ENCODE measurements at regions not wholly inside any gene's neighbourhood (a gene's known extent, or its start where the extent isn't known, plus 50 kb on each side); places are given as distances from the start of the nearest gene placed in this dataset.

DNA sequence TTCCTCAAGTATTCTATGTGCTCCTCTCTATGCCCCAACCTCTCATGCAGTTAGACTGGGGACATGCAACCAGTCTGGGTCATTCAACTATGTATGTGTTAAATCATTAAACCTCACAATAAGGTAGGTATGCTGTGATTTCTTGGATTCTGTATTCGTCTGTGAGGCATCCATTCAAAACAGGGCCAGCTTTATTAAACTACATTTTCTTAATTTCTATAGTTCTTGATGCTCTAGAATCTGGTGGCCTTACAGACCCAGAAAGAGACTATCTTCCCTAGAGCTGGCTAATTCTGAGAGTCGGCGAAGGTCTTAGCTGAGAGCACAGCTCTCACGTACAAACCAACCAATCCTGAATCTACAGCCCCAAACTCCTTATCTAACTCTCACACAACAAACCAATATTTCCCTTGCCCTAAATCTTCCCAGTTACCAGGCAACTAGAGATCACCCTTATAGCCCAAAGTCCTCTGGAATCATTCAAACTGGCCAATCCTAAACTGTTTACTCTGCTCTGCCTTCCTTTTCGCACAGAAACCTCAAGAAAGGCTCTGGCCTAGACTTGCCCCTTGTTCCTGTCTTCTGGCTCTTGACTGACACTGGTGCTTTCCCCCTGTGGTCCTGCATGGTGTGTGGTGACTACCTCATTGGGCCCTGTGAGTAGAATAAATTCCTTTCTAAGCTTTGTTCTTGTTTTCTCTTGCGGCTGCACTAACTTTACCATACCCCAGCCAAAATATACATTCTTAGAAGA, 203.5 kb upstream of the TET2 start:
- TF ChIP-seq, protein P1, sequence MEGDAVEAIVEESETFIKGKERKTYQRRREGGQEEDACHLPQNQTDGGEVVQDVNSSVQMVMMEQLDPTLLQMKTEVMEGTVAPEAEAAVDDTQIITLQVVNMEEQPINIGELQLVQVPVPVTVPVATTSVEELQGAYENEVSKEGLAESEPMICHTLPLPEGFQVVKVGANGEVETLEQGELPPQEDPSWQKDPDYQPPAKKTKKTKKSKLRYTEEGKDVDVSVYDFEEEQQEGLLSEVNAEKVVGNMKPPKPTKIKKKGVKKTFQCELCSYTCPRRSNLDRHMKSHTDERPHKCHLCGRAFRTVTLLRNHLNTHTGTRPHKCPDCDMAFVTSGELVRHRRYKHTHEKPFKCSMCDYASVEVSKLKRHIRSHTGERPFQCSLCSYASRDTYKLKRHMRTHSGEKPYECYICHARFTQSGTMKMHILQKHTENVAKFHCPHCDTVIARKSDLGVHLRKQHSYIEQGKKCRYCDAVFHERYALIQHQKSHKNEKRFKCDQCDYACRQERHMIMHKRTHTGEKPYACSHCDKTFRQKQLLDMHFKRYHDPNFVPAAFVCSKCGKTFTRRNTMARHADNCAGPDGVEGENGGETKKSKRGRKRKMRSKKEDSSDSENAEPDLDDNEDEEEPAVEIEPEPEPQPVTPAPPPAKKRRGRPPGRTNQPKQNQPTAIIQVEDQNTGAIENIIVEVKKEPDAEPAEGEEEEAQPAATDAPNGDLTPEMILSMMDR (conservative IDR thresholded peaks at IDR 0.05; ENCODE audit: low read depth, low read length): no peak
- TF ChIP-seq EZH2 (IDR thresholded peaks at IDR 0.05; ENCODE audit: borderline replicate concordance, low read depth, low read length, poor library complexity, severe bottlenecking): no peak
